ENCODE measurements at regions not wholly inside any gene's neighbourhood (a gene's known extent, or its start where the extent isn't known, plus 50 kb on each side); places are given as distances from the start of the nearest gene placed in this dataset.

DNA sequence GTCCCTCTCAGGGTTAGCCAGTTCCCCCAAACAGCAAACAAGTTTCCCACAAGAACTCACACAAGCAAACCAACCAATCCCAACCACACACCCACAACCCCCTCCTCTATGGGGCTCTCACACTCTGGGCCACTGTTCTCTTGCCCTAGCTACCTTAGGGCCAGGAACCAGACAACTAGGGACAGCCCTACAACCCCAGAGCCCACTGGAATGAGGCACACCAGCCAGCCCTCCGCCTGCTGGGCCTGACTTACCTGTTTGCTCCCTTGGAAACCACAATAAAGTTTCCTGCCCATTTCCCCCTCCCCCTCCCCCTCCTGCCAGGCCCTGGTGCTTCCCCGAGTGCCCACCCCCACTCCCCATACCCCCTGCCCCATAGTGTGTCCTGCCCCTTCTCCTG is 132.6 kb downstream of the WDR11 start:
- H3K9me3 ChIP-seq = no peaks in the 10 kb centered on the region
- POLR2A ChIA-PET = no interaction called here
- H3K4me2 ChIP-seq = no peak overlapping the region
- no peaks in the 10 kb centered on the region for H3K36me3 ChIP-seq (replicated peaks in 1 of 2; ENCODE audit: control insufficient read depth in 1 of 2, insufficient read depth in 2 of 2, low read length in 1 of 2)
- H3F3A ChIP-seq (replicated peaks; ENCODE audit: insufficient read depth) = no peaks in the 10 kb centered on the region
- no peak overlapping the region for H2AFZ ChIP-seq (ENCODE audit: low read depth)
- no peak for DNase-seq
- no peaks in the 10 kb centered on the region for H3K9me2 ChIP-seq
- CTCF ChIA-PET = interaction anchor here (1.2 to 1.4 kb wide), 2 partner anchors 17 to 624 kb away, joined by 3 to 4 read pairs; no protein-coding TSS in a partner anchor
- H3K4me1 ChIP-seq (ENCODE audit: control insufficient read depth in 1 of 2, insufficient read depth in 2 of 2, low read depth in 1 of 2, low read length in 1 of 2) = peaks cover 0 to 9% of the 10 kb centered on the region in 2 experiments; a peak in 1 of 4 replicates
- H3K9ac ChIP-seq = no peak overlapping the region
- no peak for TF ChIP-seq TEAD4 (IDR thresholded peaks at IDR 0.05; ENCODE audit: borderline replicate concordance, insufficient read depth)
- TF ChIP-seq RAD21 (IDR thresholded peaks at IDR 0.05; ENCODE audit: low read length) = no peak
- TF ChIP-seq TCF12 (IDR thresholded peaks at IDR 0.05) = no peak
- no peak for TF ChIP-seq POLR2AphosphoS5 (IDR thresholded peaks at IDR 0.05; ENCODE audit: low read depth, low read length)
- no peak for TF ChIP-seq GABPA (IDR thresholded peaks at IDR 0.05; ENCODE audit: low read depth)
- no peak for TF ChIP-seq EZH2phosphoT487 (IDR thresholded peaks at IDR 0.05; ENCODE audit: borderline replicate concordance, low read depth)
- no peak for TF ChIP-seq IRF3 (IDR thresholded peaks at IDR 0.05; ENCODE audit: low read depth, low read length)
- TF ChIP-seq SIN3A (IDR thresholded peaks at IDR 0.05; ENCODE audit: borderline replicate concordance, low read depth, low read length) = no peak
- no peak for TF ChIP-seq FOXJ3 (CRISPR knock-in tag; IDR thresholded peaks at IDR 0.05)
- TF ChIP-seq, protein P1, sequence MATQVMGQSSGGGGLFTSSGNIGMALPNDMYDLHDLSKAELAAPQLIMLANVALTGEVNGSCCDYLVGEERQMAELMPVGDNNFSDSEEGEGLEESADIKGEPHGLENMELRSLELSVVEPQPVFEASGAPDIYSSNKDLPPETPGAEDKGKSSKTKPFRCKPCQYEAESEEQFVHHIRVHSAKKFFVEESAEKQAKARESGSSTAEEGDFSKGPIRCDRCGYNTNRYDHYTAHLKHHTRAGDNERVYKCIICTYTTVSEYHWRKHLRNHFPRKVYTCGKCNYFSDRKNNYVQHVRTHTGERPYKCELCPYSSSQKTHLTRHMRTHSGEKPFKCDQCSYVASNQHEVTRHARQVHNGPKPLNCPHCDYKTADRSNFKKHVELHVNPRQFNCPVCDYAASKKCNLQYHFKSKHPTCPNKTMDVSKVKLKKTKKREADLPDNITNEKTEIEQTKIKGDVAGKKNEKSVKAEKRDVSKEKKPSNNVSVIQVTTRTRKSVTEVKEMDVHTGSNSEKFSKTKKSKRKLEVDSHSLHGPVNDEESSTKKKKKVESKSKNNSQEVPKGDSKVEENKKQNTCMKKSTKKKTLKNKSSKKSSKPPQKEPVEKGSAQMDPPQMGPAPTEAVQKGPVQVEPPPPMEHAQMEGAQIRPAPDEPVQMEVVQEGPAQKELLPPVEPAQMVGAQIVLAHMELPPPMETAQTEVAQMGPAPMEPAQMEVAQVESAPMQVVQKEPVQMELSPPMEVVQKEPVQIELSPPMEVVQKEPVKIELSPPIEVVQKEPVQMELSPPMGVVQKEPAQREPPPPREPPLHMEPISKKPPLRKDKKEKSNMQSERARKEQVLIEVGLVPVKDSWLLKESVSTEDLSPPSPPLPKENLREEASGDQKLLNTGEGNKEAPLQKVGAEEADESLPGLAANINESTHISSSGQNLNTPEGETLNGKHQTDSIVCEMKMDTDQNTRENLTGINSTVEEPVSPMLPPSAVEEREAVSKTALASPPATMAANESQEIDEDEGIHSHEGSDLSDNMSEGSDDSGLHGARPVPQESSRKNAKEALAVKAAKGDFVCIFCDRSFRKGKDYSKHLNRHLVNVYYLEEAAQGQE (IDR thresholded peaks at IDR 0.05; ENCODE audit: low read depth, low read length) = no peak
- no peak for TF ChIP-seq MAX (IDR thresholded peaks at IDR 0.05; ENCODE audit: low read depth)
- TF ChIP-seq, protein P2, sequence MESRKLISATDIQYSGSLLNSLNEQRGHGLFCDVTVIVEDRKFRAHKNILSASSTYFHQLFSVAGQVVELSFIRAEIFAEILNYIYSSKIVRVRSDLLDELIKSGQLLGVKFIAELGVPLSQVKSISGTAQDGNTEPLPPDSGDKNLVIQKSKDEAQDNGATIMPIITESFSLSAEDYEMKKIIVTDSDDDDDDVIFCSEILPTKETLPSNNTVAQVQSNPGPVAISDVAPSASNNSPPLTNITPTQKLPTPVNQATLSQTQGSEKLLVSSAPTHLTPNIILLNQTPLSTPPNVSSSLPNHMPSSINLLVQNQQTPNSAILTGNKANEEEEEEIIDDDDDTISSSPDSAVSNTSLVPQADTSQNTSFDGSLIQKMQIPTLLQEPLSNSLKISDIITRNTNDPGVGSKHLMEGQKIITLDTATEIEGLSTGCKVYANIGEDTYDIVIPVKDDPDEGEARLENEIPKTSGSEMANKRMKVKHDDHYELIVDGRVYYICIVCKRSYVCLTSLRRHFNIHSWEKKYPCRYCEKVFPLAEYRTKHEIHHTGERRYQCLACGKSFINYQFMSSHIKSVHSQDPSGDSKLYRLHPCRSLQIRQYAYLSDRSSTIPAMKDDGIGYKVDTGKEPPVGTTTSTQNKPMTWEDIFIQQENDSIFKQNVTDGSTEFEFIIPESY (IDR thresholded peaks at IDR 0.05; ENCODE audit: borderline replicate concordance, low read depth) = no peak
- no peak for TF ChIP-seq RFX5 (IDR thresholded peaks at IDR 0.05; ENCODE audit: low read length)
- TF ChIP-seq, protein P3, sequence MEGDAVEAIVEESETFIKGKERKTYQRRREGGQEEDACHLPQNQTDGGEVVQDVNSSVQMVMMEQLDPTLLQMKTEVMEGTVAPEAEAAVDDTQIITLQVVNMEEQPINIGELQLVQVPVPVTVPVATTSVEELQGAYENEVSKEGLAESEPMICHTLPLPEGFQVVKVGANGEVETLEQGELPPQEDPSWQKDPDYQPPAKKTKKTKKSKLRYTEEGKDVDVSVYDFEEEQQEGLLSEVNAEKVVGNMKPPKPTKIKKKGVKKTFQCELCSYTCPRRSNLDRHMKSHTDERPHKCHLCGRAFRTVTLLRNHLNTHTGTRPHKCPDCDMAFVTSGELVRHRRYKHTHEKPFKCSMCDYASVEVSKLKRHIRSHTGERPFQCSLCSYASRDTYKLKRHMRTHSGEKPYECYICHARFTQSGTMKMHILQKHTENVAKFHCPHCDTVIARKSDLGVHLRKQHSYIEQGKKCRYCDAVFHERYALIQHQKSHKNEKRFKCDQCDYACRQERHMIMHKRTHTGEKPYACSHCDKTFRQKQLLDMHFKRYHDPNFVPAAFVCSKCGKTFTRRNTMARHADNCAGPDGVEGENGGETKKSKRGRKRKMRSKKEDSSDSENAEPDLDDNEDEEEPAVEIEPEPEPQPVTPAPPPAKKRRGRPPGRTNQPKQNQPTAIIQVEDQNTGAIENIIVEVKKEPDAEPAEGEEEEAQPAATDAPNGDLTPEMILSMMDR (IDR thresholded peaks at IDR 0.05) = no peak
- TF ChIP-seq RXRA (IDR thresholded peaks at IDR 0.05; ENCODE audit: borderline replicate concordance, low read depth) = no peak
- no peak for TF ChIP-seq RCOR1 (IDR thresholded peaks at IDR 0.05; ENCODE audit: low read length)
- TF ChIP-seq EP300 (IDR thresholded peaks at IDR 0.05; ENCODE audit: borderline replicate concordance in 1 of 2, low read depth in 1 of 2, low read length in 1 of 2) = no peak
- H3K27ac ChIP-seq (ENCODE audit: low read depth in 2 of 2, low read length in 1 of 2) = no peak overlapping the region
- 31% methylated on average over 2 of the region's 2 CpGs for WGBS (ENCODE audit: low lambda C conversion rate)
- no peak overlapping the region for H3K4me3 ChIP-seq (ENCODE audit: low read depth in 2 of 2, low read length in 1 of 2)
- no peaks in the 10 kb centered on the region for H4K20me1 ChIP-seq (ENCODE audit: insufficient read depth)
- no peaks in the 10 kb centered on the region for H3K79me2 ChIP-seq (ENCODE audit: insufficient read depth)
- H3K27me3 ChIP-seq (ENCODE audit: insufficient read depth) = no peaks in the 10 kb centered on the region

Data from SK-N-SH (cell line).